HEK293T (cell line): ENCODE measurements at regions not wholly inside any gene's neighbourhood (a gene's known extent, or its start where the extent isn't known, plus 50 kb on each side); places are given as distances from the start of the nearest gene placed in this dataset.

Source experiments
- ARNT ChIP-seq: fragments of 450-650 bp; IDR thresholded peaks from 2 replicates; pipeline ENCODE4 v1.6.1; 2017; ENCODE audit warnings: mild to moderate bottlenecking
- BHLHE40 ChIP-seq: fragments of 450-650 bp; IDR thresholded peaks from 2 replicates; pipeline ENCODE4 v1.6.1; 2016; ENCODE audit warnings: mild to moderate bottlenecking, moderate library complexity, borderline replicate concordance
- CTBP1 ChIP-seq: fragments of 450-650 bp; IDR thresholded peaks from 2 replicates; pipeline ENCODE4 v1.6.1; 2016; ENCODE audit warnings: borderline replicate concordance
- ELF4 ChIP-seq: fragments of 450-650 bp; IDR thresholded peaks from 2 replicates; pipeline ENCODE4 v1.6.1; 2017; ENCODE audit warnings: antibody characterized with exemption
- FOXA1 ChIP-seq: fragments of 450-650 bp; IDR thresholded peaks from 2 replicates; pipeline ENCODE4 v1.6.1; 2016; ENCODE audit warnings: mild to moderate bottlenecking
- FOXK2 ChIP-seq: fragments of 450-650 bp; IDR thresholded peaks from 2 replicates; pipeline ENCODE4 v1.6.1; 2016; ENCODE audit warnings: mild to moderate bottlenecking
- FOXM1 ChIP-seq: fragments of 450-650 bp; IDR thresholded peaks from 2 replicates; pipeline ENCODE4 v1.6.1; 2017; ENCODE audit warnings: mild to moderate bottlenecking, borderline replicate concordance
- HDGF ChIP-seq: fragments of 450-650 bp; IDR thresholded peaks from 2 replicates; pipeline ENCODE4 v1.6.1; 2017; ENCODE audit warnings: antibody characterized with exemption, borderline replicate concordance
- LEF1 ChIP-seq: fragments of 450-650 bp; IDR thresholded peaks from 2 replicates; pipeline ENCODE4 v1.6.1; 2017; ENCODE audit warnings: mild to moderate bottlenecking, borderline replicate concordance
- NFRKB ChIP-seq: fragments of 450-650 bp; IDR thresholded peaks from 2 replicates; pipeline ENCODE4 v1.6.1; 2016; ENCODE audit warnings: mild to moderate bottlenecking, moderate library complexity
- PKNOX1 ChIP-seq: fragments of 450-650 bp; IDR thresholded peaks from 2 replicates; pipeline ENCODE4 v1.6.1; 2016
- SP1 ChIP-seq: fragments of 450-650 bp; IDR thresholded peaks from 2 replicates; pipeline ENCODE4 v1.6.1; 2017
- SUZ12 ChIP-seq: fragments of 450-650 bp; IDR thresholded peaks from 2 replicates; pipeline ENCODE4 v1.6.1; 2016; ENCODE audit warnings: mild to moderate bottlenecking
- TARDBP ChIP-seq: fragments of 450-650 bp; IDR thresholded peaks from 2 replicates; pipeline ENCODE4 v1.6.1; 2016

- TF ChIP-seq BHLHE40: no peak
- no peak for TF ChIP-seq SUZ12
- no peak for TF ChIP-seq HDGF
- TF ChIP-seq SP1: no peak
- no peak for TF ChIP-seq ARNT
- TF ChIP-seq ELF4: no peak
- no peak for TF ChIP-seq FOXK2
- TF ChIP-seq CTBP1: no peak
- TF ChIP-seq TARDBP: no peak
- TF ChIP-seq FOXM1: no peak
- TF ChIP-seq LEF1: no peak
- TF ChIP-seq FOXA1: no peak
- TF ChIP-seq PKNOX1: no peak
- no peak for TF ChIP-seq NFRKB
These were observed 70.0 kb upstream of the SIM2 start for GRCh38 chr21:36628761-36629460.
